ENCODE measurements at regions not wholly inside any gene's neighbourhood (a gene's known extent, or its start where the extent isn't known, plus 50 kb on each side); places are given as distances from the start of the nearest gene placed in this dataset.

DNA sequence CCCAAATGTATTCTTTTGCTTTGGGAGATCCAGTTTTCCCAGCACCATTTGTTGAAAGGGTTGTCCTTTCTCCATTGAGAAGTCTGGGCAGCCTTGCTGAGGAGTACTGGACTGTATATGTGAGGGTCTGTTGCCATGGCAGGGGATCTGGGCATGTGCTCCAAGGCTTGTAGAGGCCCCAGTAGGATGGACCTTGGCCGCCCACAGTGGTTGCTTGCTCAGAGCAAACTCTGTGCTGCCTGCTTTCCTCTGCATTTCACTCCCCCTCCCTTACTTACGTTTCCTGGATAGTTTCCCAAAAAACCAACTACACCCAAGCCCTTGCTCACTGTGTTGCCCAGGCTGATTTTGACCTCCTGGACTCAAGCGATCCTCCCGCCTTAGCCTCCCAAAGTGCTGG is 97.2 kb upstream of the PRR23E start:
- no peak overlapping the region for H3K4me3 ChIP-seq (ENCODE audit: low read depth, low read length)
- DNase-seq (ENCODE audit: low read depth, low spot score), result no peak
- ChIA-PET POLR2A (no interaction called here), CTCF (no interaction called here)
- TF ChIP-seq, protein P1, sequence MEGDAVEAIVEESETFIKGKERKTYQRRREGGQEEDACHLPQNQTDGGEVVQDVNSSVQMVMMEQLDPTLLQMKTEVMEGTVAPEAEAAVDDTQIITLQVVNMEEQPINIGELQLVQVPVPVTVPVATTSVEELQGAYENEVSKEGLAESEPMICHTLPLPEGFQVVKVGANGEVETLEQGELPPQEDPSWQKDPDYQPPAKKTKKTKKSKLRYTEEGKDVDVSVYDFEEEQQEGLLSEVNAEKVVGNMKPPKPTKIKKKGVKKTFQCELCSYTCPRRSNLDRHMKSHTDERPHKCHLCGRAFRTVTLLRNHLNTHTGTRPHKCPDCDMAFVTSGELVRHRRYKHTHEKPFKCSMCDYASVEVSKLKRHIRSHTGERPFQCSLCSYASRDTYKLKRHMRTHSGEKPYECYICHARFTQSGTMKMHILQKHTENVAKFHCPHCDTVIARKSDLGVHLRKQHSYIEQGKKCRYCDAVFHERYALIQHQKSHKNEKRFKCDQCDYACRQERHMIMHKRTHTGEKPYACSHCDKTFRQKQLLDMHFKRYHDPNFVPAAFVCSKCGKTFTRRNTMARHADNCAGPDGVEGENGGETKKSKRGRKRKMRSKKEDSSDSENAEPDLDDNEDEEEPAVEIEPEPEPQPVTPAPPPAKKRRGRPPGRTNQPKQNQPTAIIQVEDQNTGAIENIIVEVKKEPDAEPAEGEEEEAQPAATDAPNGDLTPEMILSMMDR (IDR thresholded peaks at IDR 0.05; ENCODE audit: insufficient read depth, low read length, missing control alignments), result no peak

DNA sequence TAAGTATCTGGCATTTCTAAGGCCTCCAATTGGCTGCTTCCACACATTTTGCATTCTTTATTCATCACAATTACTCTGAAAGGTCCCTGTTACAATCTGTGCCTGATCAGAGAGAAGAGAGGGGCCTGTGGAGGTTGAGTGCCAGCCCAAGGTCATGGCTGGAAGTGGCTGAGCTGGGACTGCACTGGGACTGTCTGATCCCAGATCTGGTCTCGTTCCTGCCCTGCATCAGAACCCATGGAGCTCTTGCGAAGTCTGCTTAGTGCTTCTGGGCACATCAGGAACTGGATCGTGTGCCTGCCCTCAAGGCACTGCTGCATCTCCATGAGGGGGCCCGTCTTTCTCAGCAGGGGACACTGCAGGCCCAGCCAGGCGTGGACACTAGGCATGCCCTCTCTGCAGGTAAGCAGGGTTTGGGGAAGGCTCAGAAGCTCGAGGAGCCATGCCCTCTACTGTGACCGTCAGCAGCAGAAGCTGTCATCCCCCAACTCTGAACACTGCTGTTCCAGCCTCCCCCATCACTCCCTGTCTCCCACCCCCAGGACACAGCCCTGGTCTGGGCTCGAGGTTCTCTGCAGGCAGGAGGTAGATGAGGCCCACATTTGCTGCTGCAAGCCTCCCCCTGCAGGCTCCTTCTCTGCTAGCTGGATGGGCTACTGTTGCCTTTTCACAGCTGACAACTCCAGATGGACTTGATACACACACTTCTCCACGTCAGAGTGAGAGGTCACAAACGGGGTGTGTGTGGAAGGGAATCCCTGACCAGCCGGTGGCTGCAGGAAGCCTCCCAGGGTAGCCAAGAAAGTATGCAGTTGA is 96.5 kb upstream of the PRR23E start:
- CTCF ChIA-PET, result no interaction called here
- TF ChIP-seq, protein P1 (IDR thresholded peaks at IDR 0.05; ENCODE audit: insufficient read depth, low read length, missing control alignments), result no peak
- H3K4me3 ChIP-seq (ENCODE audit: low read depth, low read length), result no peak overlapping the region
- POLR2A ChIA-PET, result no interaction called here
- DNase-seq (ENCODE audit: low read depth, low spot score), result no peak

DNA sequence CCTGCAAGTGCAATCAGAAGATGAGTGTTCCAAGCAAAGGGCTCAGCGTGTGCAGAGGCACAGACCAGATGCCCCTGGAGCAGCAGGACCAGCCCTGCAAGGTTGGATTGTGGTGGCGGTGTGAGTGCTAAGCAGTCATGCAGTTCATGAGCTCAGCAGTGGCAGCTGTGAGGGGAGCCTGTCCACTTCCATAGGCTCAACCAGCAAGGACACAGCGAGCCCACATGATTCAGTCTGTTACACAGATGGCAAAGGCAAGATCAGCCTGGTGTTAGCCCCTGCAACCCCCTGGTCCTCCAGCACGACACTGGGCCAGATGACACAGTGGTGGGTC is 95.9 kb upstream of the PRR23E start:
- no peak for DNase-seq (ENCODE audit: low read depth, low spot score)
- TF ChIP-seq, protein P1 (IDR thresholded peaks at IDR 0.05; ENCODE audit: insufficient read depth, low read length, missing control alignments), result no peak
- CTCF ChIA-PET, result no interaction called here
- POLR2A ChIA-PET, result no interaction called here
- H3K4me3 ChIP-seq (ENCODE audit: low read depth, low read length), result no peak overlapping the region

DNA sequence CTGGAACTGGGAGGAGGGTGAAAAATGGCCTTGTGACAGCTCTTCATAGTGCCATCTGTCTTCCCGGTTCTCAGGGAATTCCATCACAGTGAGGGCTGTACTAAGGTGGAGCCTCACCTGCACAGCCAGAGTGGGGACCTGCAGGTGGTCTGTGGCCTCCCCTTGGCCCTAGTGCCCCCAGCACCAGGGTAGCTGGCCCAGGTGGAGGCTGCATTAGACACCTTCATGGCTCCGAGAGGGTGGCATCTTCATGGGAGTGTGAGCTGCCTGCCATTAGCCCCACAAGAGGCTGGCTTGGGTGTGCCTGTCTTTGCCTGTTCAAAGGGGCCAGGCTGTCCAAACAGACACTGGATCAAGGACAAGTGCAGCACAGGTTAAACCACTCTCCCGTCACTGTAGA is 95.5 kb upstream of the PRR23E start:
- CTCF ChIA-PET, result no interaction called here
- POLR2A ChIA-PET, result no interaction called here
- TF ChIP-seq, protein P1 (IDR thresholded peaks at IDR 0.05; ENCODE audit: insufficient read depth, low read length, missing control alignments), result no peak

DNA sequence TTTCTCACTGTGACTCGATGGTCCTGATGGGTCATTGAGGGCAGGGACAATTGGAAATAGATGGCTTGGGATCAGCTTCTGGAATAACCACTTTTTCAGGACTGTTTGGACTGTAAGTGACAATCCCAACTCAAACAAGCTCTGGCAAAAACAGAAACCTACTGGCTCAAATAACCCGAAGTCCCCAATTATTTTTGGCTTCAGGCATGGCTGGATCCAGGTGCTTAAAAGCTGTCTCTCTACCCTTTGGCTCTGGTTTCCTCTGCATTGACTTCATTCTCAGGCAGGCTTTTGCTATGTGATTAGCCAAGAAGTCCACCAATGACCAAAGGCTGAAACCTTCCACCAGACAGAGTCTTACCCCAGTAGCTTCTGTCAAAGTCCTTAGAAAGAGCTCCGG is 92.9 kb upstream of the PRR23E start:
- no peak overlapping the region for H3K4me3 ChIP-seq (ENCODE audit: low read depth, low read length)
- TF ChIP-seq, protein P1 (IDR thresholded peaks at IDR 0.05; ENCODE audit: insufficient read depth, low read length, missing control alignments), result no peak
- no peak for DNase-seq (ENCODE audit: low read depth, low spot score)
- CTCF ChIA-PET, result no interaction called here
- POLR2A ChIA-PET, result no interaction called here

More for the DNA sequence above, 95.5 kb upstream of the PRR23E start:
- no peak for DNase-seq (ENCODE audit: low read depth, low spot score)
- no peak overlapping the region for H3K4me3 ChIP-seq (ENCODE audit: low read depth, low read length)

DNA sequence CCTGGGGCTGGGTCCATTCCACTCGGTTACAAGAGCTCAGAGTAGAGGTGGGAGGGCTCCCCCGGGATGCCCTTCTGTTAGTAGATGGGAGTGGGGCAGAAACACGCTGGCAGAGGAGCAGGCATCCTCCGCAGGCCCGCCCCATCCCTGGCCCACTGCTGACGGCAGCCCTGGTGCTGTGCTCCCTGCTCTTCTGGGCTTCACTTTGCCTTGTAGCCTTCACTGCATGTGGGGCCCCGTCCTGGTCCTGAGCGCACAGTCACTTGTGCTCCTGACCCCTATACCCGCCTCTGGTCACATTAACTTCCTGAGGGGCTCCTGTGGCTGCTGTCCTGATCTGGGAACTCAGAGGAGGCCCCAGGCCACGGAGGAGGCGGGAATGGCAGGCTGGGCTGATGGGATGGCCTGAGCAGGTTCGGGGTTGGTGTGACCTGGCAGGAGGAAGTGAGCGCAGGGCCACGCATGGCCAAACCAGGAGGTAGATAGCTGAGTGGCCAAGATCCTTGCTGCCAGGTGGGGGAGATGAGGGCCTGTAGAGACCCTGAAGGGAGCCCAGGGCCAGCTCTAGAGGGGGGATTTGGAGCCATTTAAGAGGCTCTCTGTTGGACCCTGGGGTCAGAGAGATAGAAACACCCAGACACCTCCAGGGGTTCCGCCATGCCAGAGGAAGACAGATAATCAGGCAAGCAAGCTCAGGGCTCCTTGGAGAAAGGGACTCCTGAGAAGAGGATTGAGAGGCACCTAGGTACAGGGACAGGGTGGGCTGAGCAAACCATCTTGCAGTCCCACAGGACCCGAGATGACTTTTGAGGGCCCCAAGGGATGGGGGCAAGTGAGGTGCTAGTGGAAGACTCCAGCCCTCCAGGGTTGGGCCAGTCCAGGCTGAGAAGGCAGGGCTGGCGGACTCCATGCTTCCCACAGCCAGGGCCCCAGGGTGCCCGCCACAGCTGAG is 92.2 kb upstream of the PRR23E start:
- TF ChIP-seq, protein P1 (IDR thresholded peaks at IDR 0.05; ENCODE audit: insufficient read depth, low read length, missing control alignments), result no peak
- POLR2A ChIA-PET, result no interaction called here
- CTCF ChIA-PET, result no interaction called here
- no peak overlapping the region for H3K4me3 ChIP-seq (ENCODE audit: low read depth, low read length)
- no peak for DNase-seq (ENCODE audit: low read depth, low spot score)

Data from AG04449 (cell line).